ENCODE measurements at regions not wholly inside any gene's neighbourhood (a gene's known extent, or its start where the extent isn't known, plus 50 kb on each side); places are given as distances from the start of the nearest gene placed in this dataset.

- in situ Hi-C loops (cut with HindIII; ENCODE audit: extremely low pct_ligation_motif_present, low pct_unique_long_range_greater_than_20kb) (no loop called here), intact Hi-C loops (cut with micrococcal nuclease; ENCODE audit: unreplicated experiment) (no loop called here)
- no peak overlapping the region for H3K27ac ChIP-seq (ENCODE audit: extremely low read length, insufficient read depth, low read length)
These were observed 988.3 kb downstream of the VRK1 start for GRCh38 chr14:97785495-97785894.

More at GRCh38 chr14:97785495-97785894, 988.3 kb downstream of the VRK1 start:
- no peaks in the 10 kb centered on the region for H3K79me2 ChIP-seq (ENCODE audit: insufficient read depth, low read length)
- H3K4me1 ChIP-seq (ENCODE audit: insufficient read depth, low read length), result no peaks in the 10 kb centered on the region
- ChIA-PET CTCF (ENCODE audit: low intra/inter-chr PET ratio, low total read pairs) (no interaction called here), POLR2A (no interaction called here)
- no peak overlapping the region for H3K4me3 ChIP-seq (replicated peaks in 1 of 3; ENCODE audit: insufficient read depth in 1 of 3, low read depth in 2 of 3, low read length in 3 of 3)
- TF ChIP-seq SCMH1 (CRISPR knock-in tag; IDR thresholded peaks at IDR 0.05; ENCODE audit: borderline replicate concordance), result no peak
- TF ChIP-seq ZNF660 (CRISPR knock-in tag; IDR thresholded peaks at IDR 0.05; ENCODE audit: borderline replicate concordance, low read depth), result no peak
- no peak for TF ChIP-seq FOSL1 (CRISPR knock-in tag; IDR thresholded peaks at IDR 0.05; ENCODE audit: borderline replicate concordance)
- no peak for TF ChIP-seq REST (IDR thresholded peaks at IDR 0.05; ENCODE audit: borderline replicate concordance in 1 of 2, low read depth in 1 of 2, low read length in 2 of 2)
- no peak for TF ChIP-seq ATF7-NPFF (CRISPR knock-in tag; IDR thresholded peaks at IDR 0.05; ENCODE audit: low read depth)
- no peak for TF ChIP-seq SMAD1 (CRISPR knock-in tag; IDR thresholded peaks at IDR 0.05; ENCODE audit: borderline replicate concordance, low read depth)
- TF ChIP-seq ZNF317 (CRISPR knock-in tag; IDR thresholded peaks at IDR 0.05), result no peak
- no peak for TF ChIP-seq ZNF17 (CRISPR knock-in tag; IDR thresholded peaks at IDR 0.05)
- no peak for TF ChIP-seq BCL3 (CRISPR knock-in tag; IDR thresholded peaks at IDR 0.05)
- TF ChIP-seq ETV5 (CRISPR knock-in tag; IDR thresholded peaks at IDR 0.05; ENCODE audit: borderline replicate concordance), result no peak
- no peak for TF ChIP-seq HNRNPL (IDR thresholded peaks at IDR 0.05; ENCODE audit: low read depth, low read length)
- no peak for TF ChIP-seq ZNF777 (CRISPR knock-in tag; IDR thresholded peaks at IDR 0.05)
- TF ChIP-seq ATF2 (CRISPR knock-in tag; IDR thresholded peaks at IDR 0.05), result no peak
- no peak for TF ChIP-seq ZNF788 (CRISPR knock-in tag; IDR thresholded peaks at IDR 0.05; ENCODE audit: borderline replicate concordance)
- FAIRE-seq (no peak), DNase-seq (ENCODE audit: low spot score) (no peak), ATAC-seq (no peak)
- H3K36me3 ChIP-seq (replicated peaks in 1 of 2; ENCODE audit: control insufficient read depth in 1 of 2, insufficient read depth in 2 of 2, low read length in 2 of 2), result no peaks in the 10 kb centered on the region
- no peak overlapping the region for H3K9ac ChIP-seq (ENCODE audit: insufficient read depth, low read depth, low read length)
- H3K9me3 ChIP-seq (ENCODE audit: low read length), result peaks cover 21% of the 10 kb centered on the region; the same call in 1 of the 2 replicates
- WGBS (ENCODE audit: low lambda C conversion rate), result 3% methylated on average over 1 of the region's 1 CpG
- no peak overlapping the region for H2AFZ ChIP-seq (ENCODE audit: low read length)
- no peaks in the 10 kb centered on the region for H3K27me3 ChIP-seq (ENCODE audit: control insufficient read depth in 1 of 2, insufficient read depth in 2 of 2, low read length in 2 of 2)
- BruUV-seq (replicated peaks), result no TSS peak
- H4K20me1 ChIP-seq (ENCODE audit: insufficient read depth, low read length), result no peaks in the 10 kb centered on the region
- no peak overlapping the region for H3K4me2 ChIP-seq (ENCODE audit: low read depth, low read length)

Measured in HepG2 (cell line).